Peyer's patch (tissue), 4 donors: ENCODE measurements at regions not wholly inside any gene's neighbourhood (a gene's known extent, or its start where the extent isn't known, plus 50 kb on each side); places are given as distances from the start of the nearest gene placed in this dataset.

Source experiments
- DNase-seq, 3 donors: peaks; one replicate each; pipeline ENCODE4 v3.0.0-alpha.2; 2017 to 2019
- H3K27ac ChIP-seq, 4 donors: fragments of 200-600 bp; sonication (generic); one replicate each; pipeline ENCODE4 v1.5.1; 2016 to 2019
- H3K27me3 ChIP-seq, 2 donors: fragments of 200-600 bp; sonication (generic); one replicate each; pipeline ENCODE4 v1.5.1; 2019
- H3K36me3 ChIP-seq, 3 donors: fragments of 200-600 bp; sonication (generic); one replicate each; pipeline ENCODE4 v1.5.1; 2016 to 2019
- H3K4me1 ChIP-seq, 4 donors: fragments of 200-600 bp; sonication (generic); one replicate each; pipeline ENCODE4 v1.5.1; 2016 to 2019
- H3K4me3 ChIP-seq, 4 donors: fragments of 200-600 bp; sonication (generic); 1 replicate in 3 of 4; 2 replicates in 1 of 4; pipeline ENCODE4 v1.5.1; 2016 to 2019; ENCODE audit warnings: mild to moderate bottlenecking in 1 of 4
- H3K9me3 ChIP-seq, 4 donors: fragments of 200-600 bp; sonication (generic); one replicate each; pipeline ENCODE4 v1.5.1; 2016 to 2019; ENCODE audit warnings: mild to moderate bottlenecking in 1 of 4
- POLR2A ChIP-seq, 2 donors: fragments of 450-650 bp; IDR thresholded peaks; one replicate each; pipeline ENCODE4 v1.5.1; 2017; ENCODE audit warnings: antibody characterized with exemption in 2 of 2, mild to moderate bottlenecking in 2 of 2, moderate library complexity in 2 of 2
- TF ChIP-seq, protein P1 (sequence below), 6 experiments: fragments of 450-650 bp in 4 of 6; fragments of 200-600 bp in 2 of 6; sonication (generic) in 1 of 6; IDR thresholded peaks; one replicate each; pipeline ENCODE4 v1.5.1; 2017 to 2019; ENCODE audit warnings: antibody characterized with exemption in 6 of 6, mild to moderate bottlenecking in 3 of 6, moderate library complexity in 1 of 6

DNA sequence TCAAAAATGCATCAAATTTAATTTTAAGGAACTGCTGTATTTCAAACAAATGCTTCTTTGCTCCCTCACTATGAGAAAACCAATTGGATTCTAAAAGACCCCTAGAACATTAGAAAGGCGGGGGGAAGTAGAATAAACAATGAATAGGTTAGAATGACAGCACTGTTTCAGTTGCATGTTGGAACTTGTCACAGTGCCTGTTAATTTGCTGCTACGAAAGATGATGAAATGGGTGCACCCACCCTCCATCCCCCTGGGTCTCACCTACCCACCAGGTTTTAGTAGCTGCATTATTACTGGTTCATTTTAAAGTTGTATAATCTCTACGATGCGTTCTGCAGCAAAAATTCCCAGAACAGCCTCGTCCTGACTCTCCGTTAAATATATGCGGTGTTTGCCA lies 193.0 kb upstream of the COPS8 start:
- H3K4me1 ChIP-seq: peaks cover 0 to 9% (median 0%) of the 10 kb centered on the region in 4 donors

DNA sequence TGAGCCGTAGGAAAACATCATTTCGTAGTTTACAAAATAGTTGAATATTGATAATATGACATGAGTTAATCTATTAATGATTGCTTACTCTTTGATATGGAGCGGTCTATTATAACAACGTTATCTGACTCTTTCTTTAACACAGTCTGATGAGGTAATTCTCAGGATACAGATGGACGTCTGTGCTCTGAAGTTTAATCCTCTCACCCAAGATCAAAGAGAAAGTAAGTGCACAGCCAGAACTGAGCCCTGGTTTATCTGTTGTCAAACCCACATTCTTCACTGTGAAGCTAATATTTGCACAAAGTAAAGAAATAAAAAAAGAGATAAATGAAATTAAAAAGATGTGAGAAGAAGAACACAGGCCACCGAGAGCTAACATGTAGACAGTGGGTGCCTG lies 190.9 kb upstream of the COPS8 start:
- Histone ChIP-seq H3K27me3 (no peaks in the 10 kb centered on the region), H3K27ac (no peak overlapping the region), H3K4me1 (no peaks in the 10 kb centered on the region), H3K4me3 (no peak overlapping the region), H3K9me3 (no peaks in the 10 kb centered on the region), H3K36me3 (no peaks in the 10 kb centered on the region)
- TF ChIP-seq, protein P1, sequence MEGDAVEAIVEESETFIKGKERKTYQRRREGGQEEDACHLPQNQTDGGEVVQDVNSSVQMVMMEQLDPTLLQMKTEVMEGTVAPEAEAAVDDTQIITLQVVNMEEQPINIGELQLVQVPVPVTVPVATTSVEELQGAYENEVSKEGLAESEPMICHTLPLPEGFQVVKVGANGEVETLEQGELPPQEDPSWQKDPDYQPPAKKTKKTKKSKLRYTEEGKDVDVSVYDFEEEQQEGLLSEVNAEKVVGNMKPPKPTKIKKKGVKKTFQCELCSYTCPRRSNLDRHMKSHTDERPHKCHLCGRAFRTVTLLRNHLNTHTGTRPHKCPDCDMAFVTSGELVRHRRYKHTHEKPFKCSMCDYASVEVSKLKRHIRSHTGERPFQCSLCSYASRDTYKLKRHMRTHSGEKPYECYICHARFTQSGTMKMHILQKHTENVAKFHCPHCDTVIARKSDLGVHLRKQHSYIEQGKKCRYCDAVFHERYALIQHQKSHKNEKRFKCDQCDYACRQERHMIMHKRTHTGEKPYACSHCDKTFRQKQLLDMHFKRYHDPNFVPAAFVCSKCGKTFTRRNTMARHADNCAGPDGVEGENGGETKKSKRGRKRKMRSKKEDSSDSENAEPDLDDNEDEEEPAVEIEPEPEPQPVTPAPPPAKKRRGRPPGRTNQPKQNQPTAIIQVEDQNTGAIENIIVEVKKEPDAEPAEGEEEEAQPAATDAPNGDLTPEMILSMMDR (IDR thresholded peaks at IDR 0.05): no peak
- TF ChIP-seq POLR2A (IDR thresholded peaks at IDR 0.05): no peak
- no peak for DNase-seq

More for the DNA sequence above, 193.0 kb upstream of the COPS8 start:
- TF ChIP-seq POLR2A (IDR thresholded peaks at IDR 0.05): no peak
- TF ChIP-seq, protein P1 (IDR thresholded peaks at IDR 0.05): no peak
- no peak for DNase-seq
- Histone ChIP-seq H3K27me3 (no peaks in the 10 kb centered on the region), H3K27ac (no peak overlapping the region), H3K4me3 (no peak overlapping the region), H3K9me3 (no peaks in the 10 kb centered on the region), H3K36me3 (no peaks in the 10 kb centered on the region)

DNA sequence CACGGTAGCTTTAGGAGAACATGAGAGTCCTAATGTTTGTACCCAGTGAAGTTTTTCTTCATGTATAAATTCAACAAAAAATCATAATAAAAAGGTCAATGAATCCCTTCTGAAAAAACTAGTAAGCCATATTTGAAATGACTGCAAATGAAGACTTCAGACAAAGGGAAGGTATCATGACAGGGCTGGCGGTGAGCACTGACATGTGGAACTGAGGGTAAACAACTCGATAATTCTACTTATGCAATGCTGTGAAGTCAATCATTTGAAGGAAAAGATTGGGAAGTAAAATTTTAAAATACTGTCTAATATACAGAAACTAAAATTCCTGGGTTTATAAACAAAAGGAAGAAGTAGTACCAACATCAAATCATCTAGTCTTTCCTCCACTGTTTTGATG lies 190.2 kb upstream of the COPS8 start:
- H3K4me1 ChIP-seq: no peaks in the 10 kb centered on the region
- H3K36me3 ChIP-seq: no peaks in the 10 kb centered on the region
- no peak overlapping the region for H3K4me3 ChIP-seq
- H3K9me3 ChIP-seq: no peaks in the 10 kb centered on the region
- H3K27me3 ChIP-seq: no peaks in the 10 kb centered on the region
- no peak overlapping the region for H3K27ac ChIP-seq
- no peak for DNase-seq
- TF ChIP-seq POLR2A (IDR thresholded peaks at IDR 0.05): no peak
- TF ChIP-seq, protein P1 (IDR thresholded peaks at IDR 0.05): no peak

DNA sequence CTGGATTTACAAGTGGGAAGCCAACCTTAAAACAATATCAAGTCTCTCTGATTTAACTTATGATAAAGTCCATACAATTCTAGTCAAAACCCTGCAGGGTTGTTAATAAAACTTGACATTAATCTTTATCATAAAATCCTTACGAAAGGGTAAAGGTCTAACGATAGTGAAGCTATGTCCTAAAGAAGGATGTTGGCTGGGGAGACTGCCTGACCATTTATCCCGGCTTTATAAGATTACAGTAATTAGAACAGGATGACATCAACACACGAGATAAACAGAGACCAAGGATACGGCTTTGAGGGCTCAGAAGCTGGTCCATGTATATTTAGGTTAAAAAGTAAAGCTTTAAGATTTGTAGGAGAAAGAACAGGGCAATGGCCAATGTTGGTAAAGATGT lies 189.0 kb upstream of the COPS8 start:
- TF ChIP-seq POLR2A (IDR thresholded peaks at IDR 0.05): no peak
- TF ChIP-seq, protein P1 (IDR thresholded peaks at IDR 0.05): no peak
- Histone ChIP-seq H3K4me1 (no peaks in the 10 kb centered on the region), H3K36me3 (no peaks in the 10 kb centered on the region), H3K27ac (no peak overlapping the region), H3K4me3 (no peak overlapping the region), H3K9me3 (no peaks in the 10 kb centered on the region), H3K27me3 (no peaks in the 10 kb centered on the region)
- DNase-seq: no peak

DNA sequence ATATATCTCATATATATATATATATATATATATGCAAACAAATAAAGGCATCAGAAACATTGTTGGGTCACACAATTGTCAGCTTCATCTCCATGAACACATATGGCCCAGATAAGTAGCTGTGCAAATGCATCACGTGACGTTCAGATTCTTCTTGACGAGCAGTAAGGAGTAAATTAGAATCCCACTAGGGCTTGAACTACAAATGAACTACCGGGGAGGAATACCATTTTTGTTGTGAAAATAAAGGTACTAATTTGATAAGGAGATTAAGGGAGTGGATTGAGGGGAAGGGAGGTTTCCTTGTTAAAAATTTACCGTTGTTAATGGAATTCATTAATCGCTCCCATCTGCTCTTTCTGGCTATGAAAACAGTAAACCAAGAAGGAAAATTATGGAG lies 186.5 kb upstream of the COPS8 start:
- no peak overlapping the region for H3K27ac ChIP-seq
- no peaks in the 10 kb centered on the region for H3K4me1 ChIP-seq
- TF ChIP-seq POLR2A (IDR thresholded peaks at IDR 0.05): no peak
- TF ChIP-seq, protein P1 (IDR thresholded peaks at IDR 0.05): no peak
- H3K4me3 ChIP-seq: no peak overlapping the region
- no peaks in the 10 kb centered on the region for H3K27me3 ChIP-seq
- no peak for DNase-seq
- H3K36me3 ChIP-seq: no peaks in the 10 kb centered on the region
- H3K9me3 ChIP-seq: no peaks in the 10 kb centered on the region
